GM19239 (cell line): ENCODE measurements at regions not wholly inside any gene's neighbourhood (a gene's known extent, or its start where the extent isn't known, plus 50 kb on each side); places are given as distances from the start of the nearest gene placed in this dataset.
"Not testable (repeated sequence)": the region's sequence is repeated elsewhere in the genome, so short reads cannot be mapped to it uniquely, and the experiment has no call there.

Experiments used
- DNase-seq: peaks from one replicate; pipeline ENCODE4 v3.0.0; 2011; ENCODE audit warnings: low spot score; ENCODE audit not compliant: insufficient read length
- FAIRE-seq: peaks from 2 replicates; lab custom pipeline; 2011; peaks lifted over from hg19 to GRCh38; lab: Jason Lieb, UNC

DNA sequence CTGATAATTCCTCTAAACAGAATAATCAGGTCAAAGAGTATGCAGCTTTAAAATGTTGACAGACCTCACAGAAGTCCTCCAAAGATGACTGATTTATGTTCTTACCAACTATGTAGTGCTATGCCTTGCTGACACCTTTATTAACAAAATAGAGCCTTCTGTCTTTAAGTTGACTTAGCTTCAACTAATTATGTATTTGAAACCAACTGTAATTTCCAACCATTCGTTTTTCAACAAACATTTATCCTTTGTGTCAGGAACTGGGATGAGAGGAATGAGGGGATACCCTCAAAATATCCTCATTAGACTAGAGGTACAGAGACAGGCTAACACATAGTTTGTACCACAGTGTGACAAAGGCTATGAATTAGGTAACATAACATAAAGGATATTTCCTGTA, 186.2 kb upstream of the ZNF217 start:
- DNase-seq (no peak), FAIRE-seq (no peak)

DNA sequence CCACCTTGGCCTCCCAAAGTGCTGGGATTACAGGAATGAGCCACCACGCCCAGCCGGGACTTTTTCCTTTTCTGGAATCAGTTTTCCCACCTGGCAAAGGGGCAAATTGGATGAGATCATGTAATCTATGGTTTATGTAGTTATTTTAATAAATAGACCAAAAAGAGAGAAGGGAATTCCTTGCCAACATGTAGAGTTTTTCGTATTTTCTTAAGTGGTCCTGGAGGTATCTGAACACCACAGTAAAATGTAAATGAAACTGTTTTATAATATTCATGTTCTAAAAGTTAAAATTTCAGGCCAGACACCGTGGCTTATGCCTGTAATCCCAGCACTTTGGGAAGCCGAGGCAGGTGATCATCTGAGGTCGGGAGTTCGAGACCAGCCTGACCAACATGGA, 185.1 kb upstream of the ZNF217 start:
- DNase-seq (no peak), FAIRE-seq (no peak)

GRCh38 chr20:53778041-53778516, 184.4 kb upstream of the ZNF217 start:
- no peak for FAIRE-seq

GRCh38 chr20:53777402-53777801, 183.8 kb upstream of the ZNF217 start:
- DNase-seq = not testable (repeated sequence)

More at GRCh38 chr20:53778041-53778516, 184.4 kb upstream of the ZNF217 start:
- DNase-seq = no peak

DNA sequence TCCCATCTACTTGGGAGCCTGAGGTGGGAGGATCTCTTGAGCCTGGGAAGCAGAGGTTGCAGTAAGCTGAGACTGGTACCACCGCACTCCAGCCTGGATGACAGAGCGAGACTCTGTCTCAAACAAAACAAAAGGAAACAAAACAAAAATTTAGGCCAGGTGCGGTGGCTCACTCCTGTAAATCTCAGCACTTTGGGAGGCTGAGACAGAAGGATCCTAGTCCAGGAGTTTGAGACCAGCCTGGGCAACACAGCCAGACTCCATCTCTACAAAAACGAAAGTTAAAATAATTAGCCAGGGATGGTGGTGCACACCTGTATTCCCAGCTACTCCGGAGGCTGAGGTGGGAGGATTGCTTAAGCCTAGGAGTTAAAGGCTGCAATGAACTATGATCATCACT, 183.2 kb upstream of the ZNF217 start:
- FAIRE-seq (no peak), DNase-seq (no peak)

More at GRCh38 chr20:53777402-53777801, 183.8 kb upstream of the ZNF217 start:
- FAIRE-seq = not testable (repeated sequence)

- DNase-seq (no peak), FAIRE-seq (no peak)
These were observed 181.0 kb upstream of the ZNF217 start for GRCh38 chr20:53774461-53775203.

DNA sequence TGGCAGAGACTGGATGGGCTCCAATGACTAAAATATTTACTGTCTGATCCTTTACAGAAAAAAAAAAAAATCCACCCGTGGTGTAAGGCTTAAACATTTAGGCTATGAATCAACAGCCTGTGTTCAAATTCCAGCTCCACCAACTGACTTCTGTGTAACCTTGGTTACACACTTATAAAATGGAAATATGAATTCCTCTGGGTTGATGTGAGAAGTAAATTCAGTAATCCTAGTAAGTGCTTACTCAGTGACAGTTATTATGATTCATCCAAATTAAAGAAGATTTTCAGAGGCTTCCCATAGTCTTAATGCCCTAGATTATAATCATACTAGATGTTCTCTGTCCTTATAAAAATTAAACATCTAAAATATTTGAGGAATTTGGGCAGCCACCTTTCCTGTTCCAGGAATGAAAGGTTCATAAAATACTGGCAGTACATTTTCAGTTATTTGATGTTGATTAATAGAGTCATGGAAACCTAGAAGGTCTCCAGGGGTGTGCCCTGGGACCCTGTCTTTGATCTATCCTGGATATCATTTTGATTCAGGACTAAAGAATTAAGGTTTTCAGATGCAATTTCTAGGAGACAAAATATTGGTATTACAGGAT, 180.3 kb upstream of the ZNF217 start:
- FAIRE-seq (no peak), DNase-seq (no peak)

- not testable (repeated sequence) for DNase-seq, FAIRE-seq
These were observed 179.6 kb upstream of the ZNF217 start for GRCh38 chr20:53773066-53773791.

DNA sequence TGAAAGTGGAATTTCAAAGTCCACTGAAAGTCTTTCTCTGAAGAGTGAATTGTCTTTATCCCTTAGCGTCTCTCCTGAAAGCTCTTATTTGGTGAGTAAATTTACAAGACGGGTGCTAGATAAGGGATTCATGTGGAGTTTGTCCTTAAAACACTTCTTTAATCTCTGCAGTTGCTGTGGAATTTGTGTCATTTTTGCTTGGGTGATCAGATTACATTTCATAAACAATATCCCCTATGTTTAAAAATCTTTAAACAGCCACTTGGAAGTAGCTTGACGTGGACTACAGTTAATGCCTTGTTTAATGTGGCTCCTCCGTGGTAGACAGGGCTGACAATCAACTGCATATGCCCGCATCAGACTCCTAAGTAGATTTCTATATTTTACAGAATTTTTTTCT, 175.4 kb upstream of the ZNF217 start:
- FAIRE-seq = no peak

DNA sequence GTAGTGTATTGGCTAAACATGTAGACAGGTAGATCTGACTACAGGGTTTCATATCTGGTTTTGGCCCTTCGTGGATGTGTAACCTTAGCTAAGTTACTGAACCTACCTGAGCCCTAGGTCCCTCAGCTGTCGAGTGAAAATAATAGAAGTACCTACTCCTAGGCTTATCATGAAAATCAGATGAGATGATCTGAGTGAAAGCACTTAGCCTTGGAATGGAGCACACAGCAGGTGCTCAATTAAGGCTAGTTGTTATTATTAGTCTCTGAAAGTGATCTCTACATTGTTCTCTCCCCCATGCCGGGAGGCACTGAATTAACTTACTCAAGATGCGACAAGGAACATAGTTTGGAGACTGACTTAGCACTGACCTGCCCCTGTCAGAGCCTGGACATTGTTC, 174.7 kb upstream of the ZNF217 start:
- FAIRE-seq (no peak), DNase-seq (no peak)

More for the DNA sequence above, 175.4 kb upstream of the ZNF217 start:
- DNase-seq = no peak

- FAIRE-seq (no peak), DNase-seq (peak; percentile 28)
These were observed 173.7 kb upstream of the ZNF217 start for GRCh38 chr20:53767206-53767930.

DNA sequence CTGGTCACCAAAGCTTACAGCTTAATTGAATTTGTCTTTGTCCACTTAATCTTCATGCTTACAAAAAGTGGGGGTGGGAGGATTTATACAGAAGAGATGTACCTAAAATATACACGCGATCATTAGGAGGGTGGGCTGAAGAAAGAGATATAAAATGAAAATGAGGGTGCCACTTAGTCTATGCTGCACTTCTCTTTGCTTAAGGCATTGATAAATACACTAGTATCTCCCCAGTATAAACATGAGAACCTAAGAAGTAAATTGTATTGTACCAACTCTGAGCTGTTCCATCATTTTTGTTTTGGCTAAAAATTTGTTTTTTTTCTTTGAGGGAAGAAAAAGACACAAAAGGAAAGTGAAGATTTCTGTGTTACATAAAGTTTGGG, 170.8 kb upstream of the ZNF217 start:
- FAIRE-seq = no peak
- DNase-seq = no peak

- FAIRE-seq = no peak
These were observed 170.2 kb upstream of the ZNF217 start for GRCh38 chr20:53763707-53764414.

DNA sequence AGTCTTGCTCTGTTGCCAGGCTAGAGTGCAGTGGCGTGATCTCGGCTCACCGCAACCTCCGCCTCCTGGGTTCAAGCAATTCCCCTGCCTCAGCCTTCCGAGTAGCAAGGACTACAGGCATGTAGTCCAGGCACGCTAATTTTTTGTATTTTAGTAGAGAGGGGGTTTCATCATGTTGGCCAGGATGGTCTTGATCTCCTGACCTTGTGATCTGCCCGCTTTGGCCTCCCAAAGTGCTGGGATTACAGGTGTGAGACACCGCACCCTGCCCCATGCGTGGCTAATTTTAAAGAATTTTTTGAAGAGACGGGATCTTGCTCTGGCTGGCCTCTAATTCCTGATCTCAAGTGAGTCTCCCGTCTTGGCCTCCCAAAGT, 168.8 kb upstream of the ZNF217 start:
- DNase-seq, FAIRE-seq: not testable (repeated sequence)

More at GRCh38 chr20:53763707-53764414, 170.2 kb upstream of the ZNF217 start:
- DNase-seq = no peak

GRCh38 chr20:53760025-53760441, 166.4 kb upstream of the ZNF217 start:
- DNase-seq (no peak), FAIRE-seq (no peak)

- DNase-seq (no peak), FAIRE-seq (no peak)
These were observed 163.9 kb upstream of the ZNF217 start for GRCh38 chr20:53757472-53757913.

DNA sequence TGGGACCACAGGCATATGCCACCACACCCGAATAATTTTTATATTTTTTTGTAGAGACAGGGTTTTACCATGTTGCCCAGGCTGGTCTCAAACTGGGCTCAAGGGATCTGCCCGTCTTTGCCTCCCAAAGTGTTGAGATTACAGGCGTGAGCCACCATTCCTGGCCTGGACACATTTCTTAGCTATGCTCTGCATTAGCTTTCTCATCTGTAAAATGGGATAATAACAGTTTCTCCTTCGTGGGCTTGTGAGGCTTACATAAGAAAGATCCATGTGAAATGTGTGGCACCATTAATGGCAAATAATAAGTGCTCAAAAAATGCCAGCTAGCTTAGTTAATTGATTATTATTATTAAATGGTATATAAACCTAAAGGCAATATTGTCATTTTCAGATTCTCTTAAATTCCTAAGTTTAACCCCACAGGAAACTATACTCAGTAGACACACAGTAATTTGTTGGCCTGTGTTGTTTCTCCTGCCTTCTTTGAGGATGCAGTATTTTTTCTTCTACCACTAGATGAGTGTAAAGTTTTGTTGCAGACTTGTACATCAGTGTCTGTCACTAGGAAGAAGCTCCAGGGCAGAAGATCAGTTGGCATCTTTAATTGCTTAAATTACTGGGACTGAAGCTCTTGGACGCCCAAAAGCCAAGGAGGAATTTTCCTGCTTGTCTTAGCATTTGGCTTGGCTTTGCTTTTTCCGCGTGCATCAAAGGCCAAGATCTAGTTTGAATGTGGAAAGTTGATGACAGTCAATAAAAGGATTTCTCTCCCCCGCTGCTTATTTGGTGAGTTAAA, 162.3 kb upstream of the ZNF217 start:
- no peak for DNase-seq
- no peak for FAIRE-seq

DNA sequence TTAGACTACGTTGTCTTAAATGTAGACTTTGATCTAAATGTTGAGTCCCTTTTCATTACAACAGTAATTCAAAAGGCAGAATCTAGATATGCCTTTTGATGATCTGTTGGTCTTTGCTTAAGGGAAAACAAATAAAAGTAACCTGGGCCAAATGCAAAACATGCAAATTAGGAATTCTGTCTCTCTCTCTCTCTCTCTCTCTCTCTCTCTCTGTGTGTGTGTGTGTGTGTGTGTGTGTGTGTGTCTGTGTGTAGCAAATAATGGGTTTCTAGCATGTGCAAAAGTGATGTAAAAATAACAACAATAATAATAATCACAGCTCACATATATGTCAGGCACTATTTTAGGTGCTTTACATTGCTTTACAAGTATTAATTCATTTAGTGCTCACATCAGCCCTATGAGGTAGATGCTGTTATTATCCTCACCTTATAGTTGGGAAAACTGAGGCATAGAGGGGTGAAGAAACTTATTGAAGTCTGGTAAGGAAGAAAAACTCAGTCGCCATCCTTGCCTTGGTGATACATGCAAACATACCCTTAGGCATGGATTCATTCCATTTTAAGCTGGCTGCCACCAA, 160.3 kb upstream of the ZNF217 start:
- no peak for DNase-seq
- no peak for FAIRE-seq
